ENCODE measurements at regions not wholly inside any gene's neighbourhood (a gene's known extent, or its start where the extent isn't known, plus 50 kb on each side); places are given as distances from the start of the nearest gene placed in this dataset.

DNA sequence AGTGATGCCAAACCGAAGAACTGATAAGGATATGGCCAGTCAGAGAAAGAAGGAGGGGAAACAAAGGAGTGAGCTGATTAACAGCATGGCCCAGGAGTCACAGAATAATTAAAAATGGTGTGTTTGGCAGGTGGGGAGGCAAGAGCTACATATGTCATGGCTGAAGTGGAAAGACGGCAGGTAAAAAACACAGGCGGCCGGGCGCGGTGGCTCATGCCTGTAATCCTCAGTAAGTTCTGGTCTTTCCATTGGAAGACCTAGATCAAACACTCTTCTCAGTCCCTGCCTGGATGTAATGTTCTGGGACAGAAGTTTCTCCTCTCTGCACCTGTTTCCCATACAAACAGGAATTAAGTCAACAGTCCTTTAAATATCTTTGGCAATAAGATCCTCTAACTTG is 503.9 kb downstream of the STIM2 start:
- TF ChIP-seq, protein P1, sequence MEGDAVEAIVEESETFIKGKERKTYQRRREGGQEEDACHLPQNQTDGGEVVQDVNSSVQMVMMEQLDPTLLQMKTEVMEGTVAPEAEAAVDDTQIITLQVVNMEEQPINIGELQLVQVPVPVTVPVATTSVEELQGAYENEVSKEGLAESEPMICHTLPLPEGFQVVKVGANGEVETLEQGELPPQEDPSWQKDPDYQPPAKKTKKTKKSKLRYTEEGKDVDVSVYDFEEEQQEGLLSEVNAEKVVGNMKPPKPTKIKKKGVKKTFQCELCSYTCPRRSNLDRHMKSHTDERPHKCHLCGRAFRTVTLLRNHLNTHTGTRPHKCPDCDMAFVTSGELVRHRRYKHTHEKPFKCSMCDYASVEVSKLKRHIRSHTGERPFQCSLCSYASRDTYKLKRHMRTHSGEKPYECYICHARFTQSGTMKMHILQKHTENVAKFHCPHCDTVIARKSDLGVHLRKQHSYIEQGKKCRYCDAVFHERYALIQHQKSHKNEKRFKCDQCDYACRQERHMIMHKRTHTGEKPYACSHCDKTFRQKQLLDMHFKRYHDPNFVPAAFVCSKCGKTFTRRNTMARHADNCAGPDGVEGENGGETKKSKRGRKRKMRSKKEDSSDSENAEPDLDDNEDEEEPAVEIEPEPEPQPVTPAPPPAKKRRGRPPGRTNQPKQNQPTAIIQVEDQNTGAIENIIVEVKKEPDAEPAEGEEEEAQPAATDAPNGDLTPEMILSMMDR (IDR thresholded peaks at IDR 0.05; ENCODE audit: insufficient read depth, low read depth, low read length) = no peak
- no peak for TF ChIP-seq EZH2 (IDR thresholded peaks at IDR 0.05; ENCODE audit: insufficient read depth, low read length)

Data from astrocyte (in vitro differentiated cells and primary cell).